ENCODE measurements at regions not wholly inside any gene's neighbourhood (a gene's known extent, or its start where the extent isn't known, plus 50 kb on each side); places are given as distances from the start of the nearest gene placed in this dataset.

DNA sequence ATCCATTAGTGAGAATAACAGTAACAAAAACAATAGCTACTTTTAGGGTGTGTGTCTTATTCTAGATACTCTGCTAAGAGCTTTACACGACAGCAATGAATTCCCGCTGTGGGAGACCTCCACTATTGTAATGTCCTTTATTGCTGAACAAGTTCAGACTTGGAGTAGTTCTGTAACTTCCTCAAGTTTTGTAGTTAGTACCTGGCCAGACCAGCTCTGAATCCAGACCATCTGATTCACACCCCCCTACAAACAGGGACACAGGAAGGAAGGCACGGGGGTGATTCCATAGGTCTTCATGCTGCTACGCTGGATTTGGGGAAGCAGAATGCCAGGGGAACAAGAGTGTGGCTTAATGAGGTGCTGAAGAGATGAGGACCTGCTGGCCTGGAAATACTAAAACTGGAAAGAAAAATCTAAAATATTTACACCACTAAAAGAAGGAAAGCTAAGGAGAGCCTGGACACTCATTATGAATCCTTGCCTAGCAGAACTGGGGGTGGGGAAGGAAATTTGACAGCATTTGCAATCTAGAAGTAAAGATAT is 194.6 kb upstream of the TMEM72 start (continued):
- TF ChIP-seq, protein P1, sequence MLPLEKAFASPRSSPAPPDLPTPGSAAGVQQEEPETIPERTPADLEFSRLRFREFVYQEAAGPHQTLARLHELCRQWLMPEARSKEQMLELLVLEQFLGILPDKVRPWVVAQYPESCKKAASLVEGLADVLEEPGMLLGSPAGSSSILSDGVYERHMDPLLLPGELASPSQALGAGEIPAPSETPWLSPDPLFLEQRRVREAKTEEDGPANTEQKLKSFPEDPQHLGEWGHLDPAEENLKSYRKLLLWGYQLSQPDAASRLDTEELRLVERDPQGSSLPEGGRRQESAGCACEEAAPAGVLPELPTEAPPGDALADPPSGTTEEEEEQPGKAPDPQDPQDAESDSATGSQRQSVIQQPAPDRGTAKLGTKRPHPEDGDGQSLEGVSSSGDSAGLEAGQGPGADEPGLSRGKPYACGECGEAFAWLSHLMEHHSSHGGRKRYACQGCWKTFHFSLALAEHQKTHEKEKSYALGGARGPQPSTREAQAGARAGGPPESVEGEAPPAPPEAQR (CRISPR knock-in tag; IDR thresholded peaks at IDR 0.05) = no peak
- TF ChIP-seq USF1 (CRISPR knock-in tag; IDR thresholded peaks at IDR 0.05) (no peak), JUN (CRISPR knock-in tag; IDR thresholded peaks at IDR 0.05) (no peak), MYBL2 (CRISPR knock-in tag; IDR thresholded peaks at IDR 0.05) (no peak)

- Mint-ChIP-seq H3K4me1 (peaks cover 4% of the 10 kb centered on the region; the same call in 1 of the 2 replicates), H3K27me3 (ENCODE audit: low read depth) (no peaks in the 10 kb centered on the region), H3K27ac (no peak overlapping the region), H3K4me3 (no peak overlapping the region), H3K36me3 (no peaks in the 10 kb centered on the region), H3K9me3 (no peaks in the 10 kb centered on the region)
- no peak for DNase-seq (ENCODE audit: low spot score)
- ATAC-seq = no peak
- ChIA-PET POLR2A (no interaction called here), CTCF (no interaction called here)
- TF ChIP-seq TEAD1 (CRISPR knock-in tag; IDR thresholded peaks at IDR 0.05) (no peak), GABPB1 (CRISPR knock-in tag; IDR thresholded peaks at IDR 0.05) (no peak), NR2C2 (CRISPR knock-in tag; IDR thresholded peaks at IDR 0.05) (no peak), ETV6 (CRISPR knock-in tag; IDR thresholded peaks at IDR 0.05) (no peak), CREB1 (CRISPR knock-in tag; IDR thresholded peaks at IDR 0.05) (no peak), GTF2I (CRISPR knock-in tag; conservative IDR thresholded peaks at IDR 0.05) (no peak), TEAD4 (CRISPR knock-in tag; IDR thresholded peaks at IDR 0.05) (no peak), RELA (CRISPR knock-in tag; IDR thresholded peaks at IDR 0.05; ENCODE audit: borderline replicate concordance) (no peak), CREM (CRISPR knock-in tag; IDR thresholded peaks at IDR 0.05) (no peak), ZNF121 (CRISPR knock-in tag; IDR thresholded peaks at IDR 0.05) (no peak)
- TF ChIP-seq, protein P2, sequence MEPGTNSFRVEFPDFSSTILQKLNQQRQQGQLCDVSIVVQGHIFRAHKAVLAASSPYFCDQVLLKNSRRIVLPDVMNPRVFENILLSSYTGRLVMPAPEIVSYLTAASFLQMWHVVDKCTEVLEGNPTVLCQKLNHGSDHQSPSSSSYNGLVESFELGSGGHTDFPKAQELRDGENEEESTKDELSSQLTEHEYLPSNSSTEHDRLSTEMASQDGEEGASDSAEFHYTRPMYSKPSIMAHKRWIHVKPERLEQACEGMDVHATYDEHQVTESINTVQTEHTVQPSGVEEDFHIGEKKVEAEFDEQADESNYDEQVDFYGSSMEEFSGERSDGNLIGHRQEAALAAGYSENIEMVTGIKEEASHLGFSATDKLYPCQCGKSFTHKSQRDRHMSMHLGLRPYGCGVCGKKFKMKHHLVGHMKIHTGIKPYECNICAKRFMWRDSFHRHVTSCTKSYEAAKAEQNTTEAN (CRISPR knock-in tag; IDR thresholded peaks at IDR 0.05) = no peak
- TF ChIP-seq, protein P3, sequence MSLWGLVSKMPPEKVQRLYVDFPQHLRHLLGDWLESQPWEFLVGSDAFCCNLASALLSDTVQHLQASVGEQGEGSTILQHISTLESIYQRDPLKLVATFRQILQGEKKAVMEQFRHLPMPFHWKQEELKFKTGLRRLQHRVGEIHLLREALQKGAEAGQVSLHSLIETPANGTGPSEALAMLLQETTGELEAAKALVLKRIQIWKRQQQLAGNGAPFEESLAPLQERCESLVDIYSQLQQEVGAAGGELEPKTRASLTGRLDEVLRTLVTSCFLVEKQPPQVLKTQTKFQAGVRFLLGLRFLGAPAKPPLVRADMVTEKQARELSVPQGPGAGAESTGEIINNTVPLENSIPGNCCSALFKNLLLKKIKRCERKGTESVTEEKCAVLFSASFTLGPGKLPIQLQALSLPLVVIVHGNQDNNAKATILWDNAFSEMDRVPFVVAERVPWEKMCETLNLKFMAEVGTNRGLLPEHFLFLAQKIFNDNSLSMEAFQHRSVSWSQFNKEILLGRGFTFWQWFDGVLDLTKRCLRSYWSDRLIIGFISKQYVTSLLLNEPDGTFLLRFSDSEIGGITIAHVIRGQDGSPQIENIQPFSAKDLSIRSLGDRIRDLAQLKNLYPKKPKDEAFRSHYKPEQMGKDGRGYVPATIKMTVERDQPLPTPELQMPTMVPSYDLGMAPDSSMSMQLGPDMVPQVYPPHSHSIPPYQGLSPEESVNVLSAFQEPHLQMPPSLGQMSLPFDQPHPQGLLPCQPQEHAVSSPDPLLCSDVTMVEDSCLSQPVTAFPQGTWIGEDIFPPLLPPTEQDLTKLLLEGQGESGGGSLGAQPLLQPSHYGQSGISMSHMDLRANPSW (CRISPR knock-in tag; conservative IDR thresholded peaks at IDR 0.05; ENCODE audit: low read depth) = no peak
These were observed 188.1 kb upstream of the TMEM72 start for GRCh38 chr10:44723082-44723481.

- ATAC-seq (no peak), DNase-seq (ENCODE audit: low spot score) (no peak)
- no peak overlapping the region for H3K27ac Mint-ChIP-seq
- H3K4me1 Mint-ChIP-seq = peaks cover 4% of the 10 kb centered on the region; the same call in 1 of the 2 replicates
- H3K27me3 Mint-ChIP-seq (ENCODE audit: low read depth) = no peaks in the 10 kb centered on the region
- H3K9me3 Mint-ChIP-seq = no peaks in the 10 kb centered on the region
- ChIA-PET CTCF (no interaction called here), POLR2A (no interaction called here)
- no peaks in the 10 kb centered on the region for H3K36me3 Mint-ChIP-seq
- H3K4me3 Mint-ChIP-seq = no peak overlapping the region
- TF ChIP-seq AFF4 (CRISPR knock-in tag; IDR thresholded peaks at IDR 0.05; ENCODE audit: borderline replicate concordance) (no peak), ZNF396 (CRISPR knock-in tag; IDR thresholded peaks at IDR 0.05; ENCODE audit: borderline replicate concordance) (no peak), ZNF263 (CRISPR knock-in tag; IDR thresholded peaks at IDR 0.05; ENCODE audit: low read depth) (no peak), KAT7 (CRISPR knock-in tag; IDR thresholded peaks at IDR 0.05; ENCODE audit: borderline replicate concordance) (no peak), TEAD1 (CRISPR knock-in tag; IDR thresholded peaks at IDR 0.05) (no peak), ATF1 (CRISPR knock-in tag; IDR thresholded peaks at IDR 0.05) (no peak), NFATC4 (CRISPR knock-in tag; IDR thresholded peaks at IDR 0.05) (no peak), NFE2L1 (CRISPR knock-in tag; IDR thresholded peaks at IDR 0.05) (no peak), MXD4 (CRISPR knock-in tag; IDR thresholded peaks at IDR 0.05; ENCODE audit: borderline replicate concordance) (no peak), ZNF121 (CRISPR knock-in tag; IDR thresholded peaks at IDR 0.05) (no peak)
These were observed 187.4 kb upstream of the TMEM72 start for GRCh38 chr10:44723619-44724325.
